NT2/D1 (cell line): ENCODE measurements at regions not wholly inside any gene's neighbourhood (a gene's known extent, or its start where the extent isn't known, plus 50 kb on each side); places are given as distances from the start of the nearest gene placed in this dataset.

Experiments
- DNase-seq: peaks from one replicate; pipeline ENCODE4 v3.0.0-alpha.2; 2011; ENCODE audit warnings: low read depth, low spot score
- H3K27me3 ChIP-seq: 2 replicates; pipeline ENCODE4 v1.6.0; 2011; ENCODE audit warnings: mild to moderate bottlenecking; ENCODE audit not compliant: insufficient read length, insufficient read depth
- H3K36me3 ChIP-seq: 2 replicates; pipeline ENCODE4 v1.6.1; 2011; ENCODE audit warnings: mild to moderate bottlenecking, low read length, mixed read lengths; ENCODE audit not compliant: insufficient read depth, insufficient read length
- H3K4me1 ChIP-seq: 2 replicates; pipeline ENCODE4 v1.5.1; 2011; ENCODE audit not compliant: insufficient read depth, insufficient read length
- H3K4me3 ChIP-seq: 2 replicates; pipeline ENCODE4 v1.5.1; 2011; ENCODE audit warnings: low read depth; ENCODE audit not compliant: insufficient read length
- H3K9ac ChIP-seq: 2 replicates; pipeline ENCODE4 v1.6.0; 2011; ENCODE audit warnings: low read depth; ENCODE audit not compliant: insufficient read length
- H3K9me3 ChIP-seq: 2 replicates; pipeline ENCODE4 v1.5.1; 2011; ENCODE audit warnings: mild to moderate bottlenecking, low read length; ENCODE audit not compliant: insufficient read depth
- SUZ12 ChIP-seq: IDR thresholded peaks from 2 replicates; pipeline ENCODE4 v1.6.1; 2011; ENCODE audit not compliant: insufficient read length, insufficient read depth; ENCODE audit errors: extremely low read depth
- YY1 ChIP-seq: IDR thresholded peaks from 2 replicates; pipeline ENCODE4 v1.6.1; 2011; ENCODE audit not compliant: insufficient read length, insufficient read depth
- ZNF274 ChIP-seq: IDR thresholded peaks from 2 replicates; pipeline ENCODE4 v1.6.1; 2011; ENCODE audit warnings: mild to moderate bottlenecking, low read depth, low read length

- H3K9me3 ChIP-seq, result no peaks in the 10 kb centered on the region
- no peaks in the 10 kb centered on the region for H3K4me1 ChIP-seq
- no peak overlapping the region for H3K9ac ChIP-seq
- DNase-seq, result no peak
- TF ChIP-seq SUZ12 (no peak), YY1 (no peak), ZNF274 (no peak)
- H3K4me3 ChIP-seq, result no peak overlapping the region
- H3K27me3 ChIP-seq, result no peaks in the 10 kb centered on the region
- no peaks in the 10 kb centered on the region for H3K36me3 ChIP-seq
These were observed 443.1 kb upstream of the THRB start for GRCh38 chr3:24937780-24938179.

GRCh38 chr3:24943961-24944360 is 449.3 kb upstream of the THRB start:
- Histone ChIP-seq H3K36me3 (no peaks in the 10 kb centered on the region), H3K27me3 (no peaks in the 10 kb centered on the region), H3K9me3 (no peaks in the 10 kb centered on the region), H3K4me1 (no peaks in the 10 kb centered on the region), H3K9ac (no peak overlapping the region), H3K4me3 (no peak overlapping the region)
- TF ChIP-seq YY1, result no peak
- no peak for TF ChIP-seq SUZ12
- no peak for TF ChIP-seq ZNF274
- DNase-seq, result no peak

GRCh38 chr3:24944805-24945520 is 450.3 kb upstream of the THRB start:
- TF ChIP-seq SUZ12 (no peak), ZNF274 (no peak), YY1 (no peak)
- Histone ChIP-seq H3K36me3 (no peaks in the 10 kb centered on the region), H3K9ac (no peak overlapping the region), H3K4me1 (no peaks in the 10 kb centered on the region), H3K27me3 (no peaks in the 10 kb centered on the region), H3K9me3 (no peaks in the 10 kb centered on the region), H3K4me3 (no peak overlapping the region)
- DNase-seq, result no peak

- Histone ChIP-seq H3K4me1 (no peaks in the 10 kb centered on the region), H3K9me3 (no peaks in the 10 kb centered on the region), H3K27me3 (no peaks in the 10 kb centered on the region), H3K9ac (no peak overlapping the region), H3K4me3 (no peak overlapping the region), H3K36me3 (no peaks in the 10 kb centered on the region)
- TF ChIP-seq SUZ12 (no peak), YY1 (no peak), ZNF274 (no peak)
- DNase-seq, result no peak
These were observed 450.9 kb upstream of the THRB start for GRCh38 chr3:24945563-24945962.

- DNase-seq, result no peak
- Histone ChIP-seq H3K9ac (no peak overlapping the region), H3K27me3 (peaks cover 8% of the 10 kb centered on the region), H3K4me1 (no peaks in the 10 kb centered on the region), H3K36me3 (no peaks in the 10 kb centered on the region), H3K9me3 (no peaks in the 10 kb centered on the region), H3K4me3 (no peak overlapping the region)
- TF ChIP-seq YY1 (no peak), SUZ12 (no peak), ZNF274 (no peak)
These were observed 452.5 kb upstream of the THRB start for GRCh38 chr3:24947103-24947502.

- Histone ChIP-seq H3K4me3 (no peak overlapping the region), H3K4me1 (no peaks in the 10 kb centered on the region), H3K36me3 (no peaks in the 10 kb centered on the region), H3K9ac (no peak overlapping the region), H3K9me3 (no peaks in the 10 kb centered on the region), H3K27me3 (peaks cover 29% of the 10 kb centered on the region)
- no peak for DNase-seq
- no peak for TF ChIP-seq YY1
- TF ChIP-seq ZNF274, result no peak
- no peak for TF ChIP-seq SUZ12
These were observed 456.5 kb upstream of the THRB start for GRCh38 chr3:24951180-24951579.

- TF ChIP-seq YY1 (no peak), SUZ12 (no peak), ZNF274 (no peak)
- Histone ChIP-seq H3K4me1 (no peaks in the 10 kb centered on the region), H3K9ac (no peak overlapping the region), H3K9me3 (no peaks in the 10 kb centered on the region), H3K27me3 (peaks cover 29% of the 10 kb centered on the region), H3K36me3 (no peaks in the 10 kb centered on the region), H3K4me3 (no peak overlapping the region)
- peak; percentile 52 for DNase-seq
These were observed 457.7 kb upstream of the THRB start for GRCh38 chr3:24952388-24952787.

- peaks cover 29% of the 10 kb centered on the region for H3K27me3 ChIP-seq
- no peaks in the 10 kb centered on the region for H3K36me3 ChIP-seq
- no peak overlapping the region for H3K4me3 ChIP-seq
- TF ChIP-seq YY1 (no peak), ZNF274 (no peak), SUZ12 (no peak)
- no peak overlapping the region for H3K9ac ChIP-seq
- no peak for DNase-seq
- no peaks in the 10 kb centered on the region for H3K9me3 ChIP-seq
- H3K4me1 ChIP-seq, result no peaks in the 10 kb centered on the region
These were observed 458.6 kb upstream of the THRB start for GRCh38 chr3:24953060-24953771.
